Activated naive CD8-positive, alpha-beta T cell treated with anti-CD3 and anti-CD28 coated beads, Interleukin-2, amount 10 ng/mL, durations not matched to agents 7 days and 5 days (primary cell): ENCODE measurements at regions not wholly inside any gene's neighbourhood (a gene's known extent, or its start where the extent isn't known, plus 50 kb on each side); places are given as distances from the start of the nearest gene placed in this dataset.

Experiments used
- ATAC-seq: fragments of 150-1000 bp; cut with Tn5 transposase; one replicate; pipeline ENCODE4 v1.10.0; 2021; ENCODE audit warnings: low read depth, moderate library complexity
- POLR2A ChIA-PET: fragments of 350-600 bp; sonication (Branson Sonifier 250); formaldehyde crosslinking; loops from one replicate; lab custom pipeline; 2021; ENCODE audit warnings: antibody characterized with exemption; lab: Charles Lee
- DNase-seq: peaks from one replicate; pipeline ENCODE4 v3.0.0; 2021
- H3K27ac Mint-ChIP-seq: one replicate; pipeline ENCODE4 v1.8.0; 2022; ENCODE audit warnings: mild to moderate bottlenecking, mixed read lengths
- H3K27me3 Mint-ChIP-seq: one replicate; pipeline ENCODE4 v1.8.0; 2022; ENCODE audit warnings: mild to moderate bottlenecking, moderate library complexity, mixed read lengths
- H3K36me3 Mint-ChIP-seq: one replicate; pipeline ENCODE4 v1.8.0; 2021; ENCODE audit warnings: mild to moderate bottlenecking, mixed read lengths
- H3K4me1 Mint-ChIP-seq: one replicate; pipeline ENCODE4 v1.8.0; 2021; ENCODE audit warnings: mixed read lengths
- H3K4me3 Mint-ChIP-seq: one replicate; pipeline ENCODE4 v1.8.0; 2022; ENCODE audit warnings: mild to moderate bottlenecking, moderate library complexity, mixed read lengths
- H3K9me3 Mint-ChIP-seq: one replicate; pipeline ENCODE4 v1.8.0; 2021; ENCODE audit warnings: mixed read lengths

DNA sequence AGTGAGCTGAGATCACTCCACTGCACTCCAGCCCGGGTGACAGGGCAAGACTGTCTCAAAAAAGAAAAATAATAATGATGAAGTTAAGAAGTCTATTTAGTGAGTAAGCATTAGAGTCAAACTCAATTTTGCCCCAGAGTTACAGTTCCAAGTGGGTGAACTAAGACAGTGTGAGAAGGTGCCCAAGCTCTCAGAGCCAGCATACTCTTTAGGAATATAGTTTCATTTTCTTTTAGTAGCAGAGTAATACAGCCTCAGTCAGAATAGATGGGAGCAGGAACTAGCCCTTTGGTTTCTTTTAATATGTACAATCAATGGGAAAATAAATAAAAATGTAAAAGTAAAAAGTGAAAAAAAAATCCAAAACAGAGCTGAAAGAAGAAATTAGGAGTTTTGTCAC is 87.0 kb upstream of the ADGRF1 start:
- ATAC-seq (no peak), DNase-seq (no peak)
- POLR2A ChIA-PET, result no interaction called here
- Mint-ChIP-seq H3K4me1 (no peaks in the 10 kb centered on the region), H3K27me3 (no peaks in the 10 kb centered on the region), H3K4me3 (no peak overlapping the region), H3K36me3 (no peaks in the 10 kb centered on the region), H3K9me3 (no peaks in the 10 kb centered on the region), H3K27ac (no peak overlapping the region)

DNA sequence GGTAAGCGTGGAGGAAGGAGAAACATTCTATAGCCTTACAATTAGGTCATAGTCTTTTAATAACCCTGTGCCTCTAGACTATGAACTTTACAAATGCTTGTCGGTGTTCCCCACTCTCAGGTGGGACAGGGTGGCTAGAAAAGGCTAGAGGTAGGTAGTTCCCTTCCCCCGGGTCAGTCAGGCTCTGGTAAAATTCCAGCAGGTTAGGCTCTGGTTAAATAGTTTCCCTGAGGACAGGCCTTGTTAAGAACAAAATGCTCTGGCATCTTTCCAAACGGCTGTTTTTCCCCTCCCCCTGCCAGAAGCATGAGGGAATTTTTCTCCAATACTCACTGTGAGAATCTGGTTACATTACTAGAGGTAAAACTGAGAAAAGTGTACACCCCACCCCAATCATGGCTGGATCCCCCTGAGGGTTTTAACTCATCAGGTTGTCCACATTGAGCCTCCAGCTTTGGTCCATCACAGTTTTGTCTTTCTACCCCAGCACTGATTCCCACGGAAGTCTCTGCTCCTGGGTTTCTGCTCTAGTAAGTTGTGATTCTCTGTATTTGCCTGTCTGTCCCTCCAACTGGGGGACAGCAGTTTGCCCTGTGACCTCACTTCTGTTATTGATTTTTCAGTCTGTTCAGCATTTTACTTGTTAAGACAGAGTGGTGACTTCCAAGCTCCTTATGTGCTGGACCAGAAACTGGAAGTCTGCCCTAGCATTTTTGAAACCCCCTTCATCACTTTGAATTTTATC is 84.7 kb upstream of the ADGRF1 start:
- ATAC-seq (no peak), DNase-seq (no peak)
- Mint-ChIP-seq H3K9me3 (no peaks in the 10 kb centered on the region), H3K27me3 (no peaks in the 10 kb centered on the region), H3K4me1 (no peaks in the 10 kb centered on the region), H3K36me3 (no peaks in the 10 kb centered on the region), H3K27ac (no peak overlapping the region), H3K4me3 (no peak overlapping the region)
- POLR2A ChIA-PET, result no interaction called here

DNA sequence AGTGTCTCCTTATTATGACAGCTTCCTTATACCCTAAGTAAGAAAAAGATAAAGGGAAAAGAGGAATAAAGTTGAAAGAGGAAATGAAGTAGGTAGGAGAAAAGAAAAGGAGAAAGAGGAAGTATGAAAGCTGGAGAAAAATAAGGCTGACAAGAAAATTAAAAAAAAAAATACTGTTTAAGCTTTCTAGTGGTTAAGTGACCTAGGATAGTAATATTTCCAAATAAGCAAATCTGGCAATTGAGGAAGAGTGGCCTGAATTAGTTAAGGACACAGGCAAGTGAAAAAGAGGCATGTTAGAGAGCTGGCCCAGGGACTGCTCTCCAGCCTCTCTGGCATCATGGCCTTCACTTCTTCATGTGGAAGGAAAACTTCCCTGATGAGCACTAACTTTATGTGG is 76.5 kb upstream of the ADGRF1 start:
- H3K27me3 Mint-ChIP-seq, result no peaks in the 10 kb centered on the region
- H3K27ac Mint-ChIP-seq, result no peak overlapping the region
- no peak overlapping the region for H3K4me3 Mint-ChIP-seq
- H3K36me3 Mint-ChIP-seq, result no peaks in the 10 kb centered on the region
- H3K9me3 Mint-ChIP-seq, result no peaks in the 10 kb centered on the region
- peaks cover 5% of the 10 kb centered on the region for H3K4me1 Mint-ChIP-seq
- no peak for DNase-seq
- POLR2A ChIA-PET, result no interaction called here
- no peak for ATAC-seq

DNA sequence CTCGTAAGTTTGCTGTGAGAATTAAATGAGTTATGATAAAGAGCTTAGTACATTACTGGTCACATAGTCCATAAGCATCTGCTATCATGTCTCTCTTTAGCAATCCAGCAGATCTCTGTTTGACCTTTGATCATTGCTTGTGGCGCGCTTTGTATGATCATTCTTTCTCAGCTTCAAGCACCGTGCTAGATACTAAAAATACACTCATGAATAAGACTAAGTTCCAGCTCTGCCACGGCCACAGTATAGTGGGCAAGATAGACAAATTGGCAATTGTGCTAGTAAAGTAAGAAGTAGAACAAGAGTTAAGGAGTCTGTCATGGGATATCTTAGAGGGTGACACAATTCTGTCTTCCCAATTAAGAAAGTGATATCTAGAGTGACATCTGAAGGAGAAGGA is 75.2 kb upstream of the ADGRF1 start:
- DNase-seq, result no peak
- POLR2A ChIA-PET, result no interaction called here
- Mint-ChIP-seq H3K36me3 (no peaks in the 10 kb centered on the region), H3K27ac (no peak overlapping the region), H3K4me1 (peaks cover 5% of the 10 kb centered on the region), H3K9me3 (no peaks in the 10 kb centered on the region), H3K27me3 (no peaks in the 10 kb centered on the region), H3K4me3 (no peak overlapping the region)
- no peak for ATAC-seq

DNA sequence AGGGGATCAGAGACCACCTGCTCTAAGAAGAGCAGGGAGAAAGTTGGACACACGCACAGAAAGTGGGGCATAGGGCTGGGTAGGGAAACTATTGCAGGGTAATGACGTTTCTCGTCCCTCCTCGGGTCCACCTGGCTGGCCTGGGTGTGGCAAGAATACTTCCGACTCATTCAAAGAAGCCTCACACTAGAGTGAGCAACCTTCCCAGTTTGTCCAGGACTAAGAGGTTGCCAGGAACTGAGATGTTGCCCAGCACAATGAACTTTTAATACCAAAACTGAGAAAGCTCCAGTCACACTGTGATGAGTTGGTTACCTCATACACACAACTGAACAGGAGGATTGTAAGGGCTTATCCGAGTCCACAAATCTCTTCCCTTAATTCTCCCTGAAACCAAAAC is 74.5 kb upstream of the ADGRF1 start:
- H3K9me3 Mint-ChIP-seq, result no peaks in the 10 kb centered on the region
- POLR2A ChIA-PET, result no interaction called here
- ATAC-seq (no peak), DNase-seq (no peak)
- H3K36me3 Mint-ChIP-seq, result no peaks in the 10 kb centered on the region
- peaks cover 5% of the 10 kb centered on the region for H3K4me1 Mint-ChIP-seq
- H3K27me3 Mint-ChIP-seq, result no peaks in the 10 kb centered on the region
- no peak overlapping the region for H3K27ac Mint-ChIP-seq
- H3K4me3 Mint-ChIP-seq, result no peak overlapping the region

DNA sequence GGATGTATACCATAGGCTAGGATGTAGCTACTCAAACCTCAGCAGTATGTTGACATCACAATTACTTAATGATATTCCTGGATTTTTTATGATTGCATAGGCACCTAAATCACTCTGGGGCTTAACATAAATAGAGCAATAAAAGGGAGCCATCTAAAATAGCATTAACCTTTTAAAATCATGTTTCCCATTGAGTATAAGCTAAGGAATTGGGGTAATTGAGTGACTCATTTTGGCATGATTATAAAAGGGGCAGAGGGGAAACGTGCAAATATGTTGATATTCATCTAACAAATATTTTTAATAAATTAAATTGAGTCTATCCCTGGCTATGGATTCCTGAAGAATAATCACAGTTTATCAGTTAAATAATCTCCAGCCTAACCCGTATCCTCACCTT is 74.0 kb upstream of the ADGRF1 start:
- Mint-ChIP-seq H3K4me1 (peaks cover 5% of the 10 kb centered on the region), H3K27me3 (peaks cover under 1% of the 10 kb centered on the region), H3K9me3 (no peaks in the 10 kb centered on the region), H3K27ac (no peak overlapping the region), H3K36me3 (no peaks in the 10 kb centered on the region), H3K4me3 (no peak overlapping the region)
- POLR2A ChIA-PET, result no interaction called here
- ATAC-seq (no peak), DNase-seq (no peak)

DNA sequence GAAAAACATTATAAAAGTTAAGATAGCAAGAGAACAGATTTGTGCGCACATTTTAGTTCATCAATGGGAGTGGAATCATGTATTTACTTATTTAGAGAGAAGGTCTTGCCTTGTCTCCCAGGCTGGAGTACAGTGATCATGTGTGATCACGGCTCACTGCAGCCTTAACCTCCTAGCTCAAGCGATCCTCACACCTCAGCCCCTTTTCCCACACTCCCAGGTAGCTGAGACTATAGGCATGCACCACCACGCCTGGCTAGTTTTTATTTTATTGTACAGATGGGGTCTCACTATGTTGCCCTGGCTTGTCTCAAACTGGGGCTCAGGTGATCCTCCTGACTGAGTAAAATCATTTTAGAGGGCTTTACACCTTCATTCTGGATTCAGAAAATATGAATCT is 72.3 kb upstream of the ADGRF1 start:
- Mint-ChIP-seq H3K36me3 (no peaks in the 10 kb centered on the region), H3K27ac (no peak overlapping the region), H3K4me1 (peaks cover 5% of the 10 kb centered on the region), H3K4me3 (no peak overlapping the region), H3K27me3 (peaks cover 2% of the 10 kb centered on the region), H3K9me3 (no peaks in the 10 kb centered on the region)
- ATAC-seq (no peak), DNase-seq (no peak)
- POLR2A ChIA-PET, result no interaction called here

DNA sequence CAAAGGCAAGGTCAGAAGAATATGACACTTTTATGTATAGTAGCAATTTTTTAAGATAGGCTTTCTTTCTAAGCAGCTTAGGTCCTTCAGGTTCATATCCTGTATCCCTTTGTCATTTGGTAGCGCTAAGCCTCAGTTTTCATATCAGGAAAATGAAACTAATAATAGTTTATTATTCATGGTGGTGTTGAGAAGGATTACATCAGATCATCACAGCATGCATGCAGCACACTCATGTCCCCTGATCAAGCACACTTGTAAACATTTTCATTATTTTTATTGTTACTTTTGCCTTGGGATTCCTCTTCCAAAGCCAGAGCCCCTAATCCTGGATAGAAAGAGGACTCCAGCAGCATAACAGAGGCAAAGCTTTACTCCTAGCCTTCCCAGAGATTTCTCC is 70.2 kb upstream of the ADGRF1 start:
- no peak overlapping the region for H3K4me3 Mint-ChIP-seq
- H3K27ac Mint-ChIP-seq, result no peak overlapping the region
- peaks cover 10% of the 10 kb centered on the region for H3K27me3 Mint-ChIP-seq
- POLR2A ChIA-PET, result no interaction called here
- peaks cover 5% of the 10 kb centered on the region for H3K4me1 Mint-ChIP-seq
- ATAC-seq, result no peak
- no peaks in the 10 kb centered on the region for H3K36me3 Mint-ChIP-seq
- no peak for DNase-seq
- H3K9me3 Mint-ChIP-seq, result no peaks in the 10 kb centered on the region

DNA sequence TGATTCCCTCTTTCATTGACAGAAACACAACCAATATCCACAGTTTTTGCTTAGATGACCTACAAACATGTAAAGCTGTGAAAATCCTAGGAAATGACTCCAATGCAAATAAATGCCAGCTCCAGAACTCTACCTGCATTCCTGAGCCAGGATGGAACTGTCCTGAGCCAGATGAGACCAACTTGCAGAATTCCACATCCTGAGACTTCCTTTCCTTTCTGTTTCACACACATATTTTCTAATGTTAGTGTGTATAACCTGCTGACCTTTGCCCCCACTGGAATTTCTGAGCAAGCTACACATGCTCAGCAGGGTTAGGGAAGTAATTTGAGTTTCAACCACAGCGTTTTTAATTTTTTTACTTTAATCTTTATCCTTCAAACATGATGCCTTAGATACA is 69.6 kb upstream of the ADGRF1 start:
- no peak overlapping the region for H3K4me3 Mint-ChIP-seq
- no peaks in the 10 kb centered on the region for H3K36me3 Mint-ChIP-seq
- no peak for DNase-seq
- no peak for ATAC-seq
- POLR2A ChIA-PET, result no interaction called here
- no peaks in the 10 kb centered on the region for H3K9me3 Mint-ChIP-seq
- peaks cover 5% of the 10 kb centered on the region for H3K4me1 Mint-ChIP-seq
- H3K27ac Mint-ChIP-seq, result no peak overlapping the region
- peaks cover 12% of the 10 kb centered on the region for H3K27me3 Mint-ChIP-seq

DNA sequence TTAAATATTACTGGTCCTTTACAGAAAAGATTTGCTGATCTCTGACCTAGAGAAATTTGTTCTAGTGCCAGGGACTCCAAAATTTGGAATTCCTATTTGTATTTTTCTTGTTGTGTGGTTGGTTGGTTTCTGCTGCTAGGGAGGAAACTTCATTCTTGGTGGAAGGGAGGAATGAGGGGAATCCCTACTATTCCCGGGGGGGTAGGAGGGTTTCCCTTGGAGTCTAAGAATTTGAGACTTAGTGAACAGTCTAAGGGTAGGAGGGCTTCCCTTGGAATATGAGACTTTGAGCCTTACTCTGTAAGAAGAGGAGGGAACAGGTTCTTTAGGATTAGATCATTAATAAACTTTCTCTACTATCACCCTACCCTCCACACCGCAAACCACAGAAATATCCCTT is 67.1 kb upstream of the ADGRF1 start:
- Mint-ChIP-seq H3K27me3 (peaks cover 20% of the 10 kb centered on the region), H3K36me3 (no peaks in the 10 kb centered on the region), H3K4me3 (no peak overlapping the region), H3K4me1 (peaks cover 4% of the 10 kb centered on the region), H3K27ac (no peak overlapping the region), H3K9me3 (no peaks in the 10 kb centered on the region)
- DNase-seq, result no peak
- ATAC-seq, result no peak
- POLR2A ChIA-PET, result no interaction called here

DNA sequence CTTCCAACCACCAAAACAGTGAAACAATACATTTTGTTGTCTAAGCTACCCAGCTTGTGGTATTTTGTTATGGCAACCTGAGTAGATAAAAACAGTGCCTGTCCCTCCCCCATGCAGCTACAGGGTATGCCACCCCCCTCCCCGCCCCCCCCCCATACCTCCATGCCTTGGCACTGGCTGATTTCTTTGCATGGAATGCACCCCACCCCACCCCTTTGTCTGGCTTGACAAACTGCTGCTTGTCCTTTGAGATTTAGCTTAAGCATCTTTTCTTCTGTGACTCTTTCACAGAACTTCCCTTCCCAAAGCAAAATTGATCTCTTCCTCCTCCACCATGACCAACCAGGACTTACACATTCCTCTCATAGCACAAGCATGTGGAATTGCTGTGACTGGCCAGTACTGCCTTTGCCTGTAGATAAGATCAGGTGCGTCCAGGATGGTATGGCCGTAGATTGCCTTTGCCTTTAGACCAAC is 64.6 kb upstream of the ADGRF1 start:
- POLR2A ChIA-PET, result no interaction called here
- no peak overlapping the region for H3K27ac Mint-ChIP-seq

DNA sequence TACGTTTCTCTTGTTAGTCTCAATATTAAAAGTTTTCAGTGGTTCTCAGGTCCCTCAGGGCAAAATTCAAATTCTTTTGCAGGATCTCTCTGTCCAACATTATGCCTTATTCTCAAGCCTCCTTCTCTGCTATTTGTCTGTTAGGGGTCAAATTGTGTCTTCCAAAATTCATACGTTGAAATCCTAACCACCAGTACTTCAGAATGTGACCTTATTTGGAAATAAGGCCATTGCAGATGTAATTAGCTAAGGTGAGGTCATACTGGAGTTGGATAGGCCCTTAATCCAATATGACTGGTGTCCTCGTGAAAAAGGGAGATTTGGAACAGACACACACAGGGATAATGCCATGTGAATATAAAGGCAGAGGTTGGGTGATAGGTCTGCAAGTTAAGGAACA is 64.1 kb upstream of the ADGRF1 start:
- H3K9me3 Mint-ChIP-seq, result no peaks in the 10 kb centered on the region
- DNase-seq, result no peak
- H3K4me1 Mint-ChIP-seq, result no peaks in the 10 kb centered on the region
- no peak overlapping the region for H3K27ac Mint-ChIP-seq
- peaks cover 20% of the 10 kb centered on the region for H3K27me3 Mint-ChIP-seq
- H3K4me3 Mint-ChIP-seq, result no peak overlapping the region
- ATAC-seq, result no peak
- POLR2A ChIA-PET, result no interaction called here
- no peaks in the 10 kb centered on the region for H3K36me3 Mint-ChIP-seq

More for the DNA sequence above, 64.6 kb upstream of the ADGRF1 start:
- H3K4me1 Mint-ChIP-seq, result no peaks in the 10 kb centered on the region
- no peaks in the 10 kb centered on the region for H3K9me3 Mint-ChIP-seq
- peaks cover 20% of the 10 kb centered on the region for H3K27me3 Mint-ChIP-seq
- DNase-seq (no peak), ATAC-seq (no peak)
- H3K4me3 Mint-ChIP-seq, result no peak overlapping the region
- no peaks in the 10 kb centered on the region for H3K36me3 Mint-ChIP-seq

DNA sequence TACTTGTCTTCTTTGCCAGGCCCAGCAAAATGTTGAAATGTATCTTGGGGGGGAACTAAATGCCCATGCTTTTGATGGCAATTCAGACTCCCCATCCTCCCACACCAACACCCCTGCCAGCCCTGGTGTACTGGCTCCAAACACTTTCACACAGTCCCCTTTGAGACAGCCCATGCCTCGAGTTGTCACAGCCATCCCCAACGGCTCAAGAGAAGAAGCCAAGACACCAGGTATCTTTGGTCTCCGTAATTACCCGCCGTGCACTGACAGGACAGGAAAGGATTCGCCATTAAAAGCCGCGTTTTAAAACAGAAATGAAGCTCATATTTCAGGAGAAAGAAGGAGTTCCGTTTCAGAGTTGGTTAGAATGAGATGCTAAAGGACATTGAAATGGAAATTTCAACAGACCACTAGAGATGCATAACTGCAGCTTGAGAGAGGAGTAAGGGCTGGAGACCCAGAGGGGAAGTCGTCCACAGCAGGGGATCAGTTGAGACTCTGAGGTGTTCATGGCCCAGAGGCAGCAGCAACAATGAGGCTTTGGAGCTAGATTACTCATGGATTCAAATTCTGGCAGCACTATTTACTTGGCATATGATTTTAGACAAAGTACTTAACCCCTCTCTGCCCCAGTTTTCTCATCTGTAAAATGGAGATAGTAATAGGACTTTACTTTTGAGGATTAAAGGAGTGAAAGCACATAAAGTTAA is 63.5 kb upstream of the ADGRF1 start:
- Mint-ChIP-seq H3K9me3 (no peaks in the 10 kb centered on the region), H3K27me3 (peaks cover 18% of the 10 kb centered on the region), H3K36me3 (no peaks in the 10 kb centered on the region)

DNA sequence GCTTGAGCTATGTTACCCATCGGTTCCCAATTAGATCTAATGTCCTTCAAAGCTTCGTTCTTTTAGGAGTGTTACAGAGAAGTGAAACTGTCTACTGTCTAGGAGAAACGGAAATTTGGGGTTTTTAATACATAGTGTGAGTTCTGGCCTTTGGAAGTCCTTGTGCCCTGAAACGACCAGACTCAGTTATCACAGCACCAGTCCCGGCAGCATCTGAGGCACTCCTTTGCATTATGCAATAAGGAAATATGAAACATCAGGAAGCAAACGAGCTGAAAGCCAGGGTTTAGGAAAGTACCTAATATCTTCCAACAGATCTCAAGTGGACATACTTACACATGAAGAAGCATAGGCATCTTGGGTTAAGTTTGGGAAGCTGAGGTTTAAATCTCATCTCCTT is 61.8 kb upstream of the ADGRF1 start:
- peaks cover 15% of the 10 kb centered on the region for H3K27me3 Mint-ChIP-seq
- no peak for DNase-seq
- no peak overlapping the region for H3K27ac Mint-ChIP-seq
- no peaks in the 10 kb centered on the region for H3K9me3 Mint-ChIP-seq
- POLR2A ChIA-PET, result no interaction called here
- H3K4me3 Mint-ChIP-seq, result no peak overlapping the region
- no peaks in the 10 kb centered on the region for H3K4me1 Mint-ChIP-seq
- no peaks in the 10 kb centered on the region for H3K36me3 Mint-ChIP-seq
- ATAC-seq, result no peak

More for the DNA sequence above, 63.5 kb upstream of the ADGRF1 start:
- Mint-ChIP-seq H3K4me3 (no peak overlapping the region), H3K4me1 (no peaks in the 10 kb centered on the region), H3K27ac (no peak overlapping the region)
- POLR2A ChIA-PET, result no interaction called here
- no peak for DNase-seq
- ATAC-seq, result no peak
